GM12891 (cell line): ENCODE measurements at regions not wholly inside any gene's neighbourhood (a gene's known extent, or its start where the extent isn't known, plus 50 kb on each side); places are given as distances from the start of the nearest gene placed in this dataset.

Experiments
- POLR2A ChIP-seq: IDR thresholded peaks from 2 replicates; pipeline ENCODE4 v1.6.1; 2011; ENCODE audit warnings: low read depth, low read length, control low read depth
- POLR2AphosphoS5 ChIP-seq: IDR thresholded peaks from 2 replicates; pipeline ENCODE4 v1.6.1; 2011; ENCODE audit warnings: low read depth, low read length, control low read depth

DNA sequence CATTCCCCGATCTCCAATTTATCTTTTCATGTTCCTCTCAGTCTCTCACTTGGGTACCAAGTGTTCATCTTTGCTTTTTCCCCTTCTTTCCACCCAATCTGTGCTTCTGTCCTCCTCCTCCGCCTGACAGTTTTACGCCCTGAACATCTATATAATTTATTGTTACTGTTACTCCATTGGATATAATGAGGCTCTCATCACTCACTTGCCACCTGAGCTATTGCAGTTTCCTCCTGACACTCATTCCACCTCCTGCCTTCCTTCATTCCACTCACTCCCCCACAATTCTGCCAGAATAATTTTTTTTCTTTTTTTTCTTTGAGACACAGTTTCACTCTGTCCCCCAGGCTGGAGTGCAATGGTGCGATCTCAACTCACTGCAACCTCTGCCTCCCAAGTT is 77.6 kb upstream of the SORBS2 start:
- TF ChIP-seq POLR2A (no peak), POLR2AphosphoS5 (no peak)
